IPS-18c (cell line): ENCODE measurements at regions not wholly inside any gene's neighbourhood (a gene's known extent, or its start where the extent isn't known, plus 50 kb on each side); places are given as distances from the start of the nearest gene placed in this dataset.
"Not testable (repeated sequence)": the region's sequence is repeated elsewhere in the genome, so short reads cannot be mapped to it uniquely, and the experiment has no call there.

Source experiments
- H3K4me3 ChIP-seq: 2 replicates; pipeline ENCODE4 v1.7.0; 2013; ENCODE audit warnings: low read depth, mild to moderate bottlenecking, low read length, moderate library complexity; ENCODE audit not compliant: insufficient read depth
- H3K9me3 ChIP-seq: one replicate; pipeline ENCODE4 v1.6.1; 2013; ENCODE audit warnings: mild to moderate bottlenecking, low read length, moderate library complexity; ENCODE audit not compliant: control insufficient read depth, insufficient read depth

DNA sequence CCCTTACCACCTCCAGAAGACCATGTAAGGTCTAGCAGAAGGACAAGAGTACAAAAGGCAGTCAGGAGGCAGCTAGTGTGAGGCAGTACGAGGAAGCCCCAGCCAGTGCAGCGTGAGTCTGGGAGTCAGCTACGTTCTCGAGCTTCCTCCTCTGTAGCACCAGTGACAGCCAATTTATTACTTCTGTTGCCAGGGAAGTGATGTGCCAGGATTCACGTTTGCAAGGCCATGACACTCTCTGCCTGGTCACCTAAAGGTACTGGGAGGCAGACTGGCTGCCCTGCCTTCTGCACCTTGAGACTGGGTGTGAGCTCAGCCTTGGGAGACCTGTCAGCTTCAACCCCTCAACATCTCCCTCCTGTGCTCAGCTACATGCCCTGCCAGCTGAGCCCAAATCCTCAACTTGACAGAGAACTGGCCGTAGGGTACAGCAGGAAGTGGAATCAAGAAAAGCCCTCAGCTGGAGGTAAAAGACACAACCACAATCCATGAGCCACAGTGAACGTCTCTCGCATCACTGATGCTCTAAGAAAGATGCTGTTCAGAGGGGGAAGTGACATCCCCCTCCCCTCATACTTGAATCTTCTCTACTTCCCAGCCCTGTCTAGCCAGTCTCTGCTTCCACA is 182.5 kb upstream of the RGS6 start:
- Histone ChIP-seq H3K4me3 (no peak overlapping the region), H3K9me3 (no peaks in the 10 kb centered on the region)

DNA sequence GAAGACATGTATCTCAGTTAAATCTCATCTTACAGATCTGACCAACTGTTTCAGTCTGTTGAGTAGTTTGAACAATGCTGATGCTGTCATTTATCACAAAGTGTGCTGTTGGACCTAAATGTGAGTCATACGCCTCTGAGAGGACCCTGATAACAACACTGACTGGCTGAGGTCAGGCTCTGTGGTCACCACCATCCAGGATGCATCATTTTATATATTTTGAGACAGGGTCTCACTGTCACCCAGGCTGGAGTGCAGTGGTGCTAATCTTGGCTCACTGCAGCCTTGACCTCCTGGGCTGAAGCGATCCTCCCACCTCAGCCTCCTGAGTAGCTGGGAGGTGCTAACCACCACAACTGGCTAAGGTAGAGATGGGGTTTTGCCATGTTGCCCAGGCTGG is 181.0 kb upstream of the RGS6 start:
- Histone ChIP-seq H3K9me3 (no peaks in the 10 kb centered on the region), H3K4me3 (no peak overlapping the region)

DNA sequence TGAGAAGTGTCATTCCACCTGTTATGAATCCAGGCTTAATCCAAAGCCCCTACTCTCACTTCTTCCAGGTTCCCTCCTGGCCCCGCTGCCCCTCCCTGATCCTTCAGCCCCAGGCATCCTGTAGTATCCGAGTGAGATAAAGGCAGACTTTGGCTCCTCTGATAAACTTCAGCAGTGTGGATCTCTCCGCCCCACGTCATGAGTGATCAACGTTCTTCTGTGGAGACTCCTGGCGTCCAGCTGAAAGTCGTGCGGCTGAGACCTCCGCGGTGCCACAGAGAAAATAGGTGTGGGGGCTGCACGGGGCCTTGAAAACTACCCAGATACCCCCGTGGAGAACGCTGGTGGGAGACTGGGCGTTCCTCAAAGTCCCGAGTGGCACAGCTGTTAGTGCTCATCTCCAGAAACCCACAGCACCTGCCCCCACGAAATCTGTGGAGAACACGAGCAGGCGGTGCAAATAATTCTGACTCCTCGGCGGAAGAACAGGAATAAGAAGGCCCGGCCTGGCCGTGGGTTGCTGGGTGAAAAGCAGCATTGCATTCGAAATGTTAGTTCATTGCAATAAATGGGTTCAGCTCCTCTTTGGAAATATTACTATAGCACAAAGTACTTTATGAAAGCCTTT is 180.0 kb upstream of the RGS6 start:
- H3K4me3 ChIP-seq: no peak overlapping the region
- H3K9me3 ChIP-seq: no peaks in the 10 kb centered on the region

GRCh38 chr14:71753126-71753830 is 179.0 kb upstream of the RGS6 start:
- Histone ChIP-seq H3K9me3 (no peaks in the 10 kb centered on the region), H3K4me3 (no peak overlapping the region)

DNA sequence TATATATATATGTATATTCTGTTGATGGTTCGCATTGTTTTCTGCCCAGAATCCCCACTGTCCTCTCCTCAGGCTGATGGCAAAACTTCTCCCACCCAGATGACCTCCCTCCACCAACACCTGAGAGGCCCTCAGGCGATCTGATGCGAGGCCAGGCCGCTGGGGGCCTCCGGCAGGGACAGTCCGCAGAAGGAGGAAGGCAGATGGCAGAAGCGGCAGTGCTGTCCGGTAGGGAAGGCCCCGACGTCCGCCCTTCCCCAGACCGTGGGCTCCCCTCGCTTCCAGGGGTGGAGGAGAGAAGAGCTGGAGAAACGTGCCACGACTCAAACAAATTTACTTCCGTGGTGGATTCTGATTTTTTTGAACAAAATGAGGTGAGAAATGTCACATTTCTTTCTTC is 178.3 kb upstream of the RGS6 start:
- no peaks in the 10 kb centered on the region for H3K9me3 ChIP-seq
- no peak overlapping the region for H3K4me3 ChIP-seq

DNA sequence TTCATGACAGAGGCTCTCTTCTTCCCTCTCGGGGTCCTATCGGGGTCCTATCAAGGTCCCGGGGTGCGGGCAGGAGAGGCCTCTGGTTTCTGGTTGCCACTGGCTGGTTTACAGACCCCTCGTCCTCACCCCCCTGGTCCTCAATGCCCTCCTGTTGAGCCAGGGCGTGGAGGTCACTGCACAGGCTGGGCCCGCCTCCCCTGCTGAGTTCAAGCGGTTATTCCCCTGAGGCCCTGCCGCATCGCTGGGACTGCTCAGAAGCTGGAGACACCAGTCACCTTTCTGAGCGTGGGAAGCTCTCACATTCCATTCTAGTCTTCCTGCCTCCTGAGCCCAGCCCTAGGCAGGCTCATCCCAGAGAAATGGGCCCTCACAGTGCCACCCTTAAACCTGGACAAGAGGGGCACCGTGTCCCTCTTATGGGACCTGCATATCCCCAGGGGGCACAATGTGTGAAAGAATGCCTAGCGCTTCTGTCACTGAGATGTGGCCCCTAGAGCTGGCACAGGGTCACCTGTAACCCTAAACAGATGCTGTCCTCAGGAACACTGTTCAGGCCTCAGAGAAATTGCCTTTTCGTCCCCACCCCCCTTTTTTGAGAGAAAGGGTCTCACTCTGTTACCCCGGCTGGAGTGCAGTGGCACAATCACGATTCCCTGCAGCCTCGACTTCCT is 177.7 kb upstream of the RGS6 start:
- H3K9me3 ChIP-seq: no peaks in the 10 kb centered on the region
- no peak overlapping the region for H3K4me3 ChIP-seq

DNA sequence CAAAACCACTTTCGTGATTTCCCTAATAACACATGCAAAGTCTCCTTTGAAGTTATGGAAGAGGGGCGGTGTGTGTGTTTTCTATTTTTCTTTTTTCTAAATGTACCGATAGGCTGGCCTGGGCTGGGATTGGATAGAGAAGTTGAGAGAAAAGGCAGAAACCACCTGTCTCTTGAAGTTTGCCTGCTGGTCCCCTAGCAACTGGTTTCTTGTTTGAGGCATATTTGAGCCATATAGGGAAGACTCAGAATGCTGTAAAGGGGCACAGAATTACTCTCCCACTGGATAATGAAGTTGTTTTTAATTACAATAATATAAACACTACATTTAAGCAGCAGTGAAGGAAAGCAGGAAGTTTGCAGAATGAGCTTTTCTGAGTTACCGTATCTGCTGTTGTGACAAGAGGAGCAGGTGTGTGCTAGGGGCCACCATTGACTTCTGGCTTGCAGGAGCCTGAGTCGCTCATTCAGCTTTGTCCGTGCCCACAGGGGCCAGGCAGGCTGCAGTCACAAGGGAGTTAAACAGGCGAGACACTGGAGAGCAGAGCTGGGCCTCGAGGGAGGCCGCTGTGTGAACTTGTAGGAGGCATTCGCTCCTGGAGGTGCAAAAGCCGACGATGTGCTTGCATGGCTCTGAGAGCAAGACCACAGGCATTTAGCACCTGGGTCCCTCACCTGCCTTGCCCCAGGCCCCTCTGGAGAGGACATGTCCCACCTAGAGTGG is 173.8 kb upstream of the RGS6 start:
- H3K4me3 ChIP-seq: no peak overlapping the region

DNA sequence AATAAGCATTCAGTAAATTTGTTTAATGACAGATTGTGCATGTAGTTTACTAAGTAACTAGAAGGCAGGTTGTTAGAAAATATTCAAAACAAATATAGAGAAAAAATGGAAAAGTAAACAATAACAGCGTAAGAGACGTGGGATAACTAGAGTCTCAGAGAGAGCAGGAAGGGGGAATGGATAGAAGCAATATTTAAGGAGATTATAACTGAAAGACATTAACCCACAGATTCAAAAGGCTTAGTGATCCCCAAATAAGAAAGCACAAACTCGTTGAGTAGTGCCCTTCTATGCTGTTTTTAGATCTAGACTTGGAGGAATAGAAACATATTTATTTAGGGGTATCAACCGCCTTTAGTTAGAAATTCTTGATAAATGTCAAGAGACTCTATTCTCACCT is 169.7 kb upstream of the RGS6 start:
- H3K4me3 ChIP-seq: no peak overlapping the region
- no peaks in the 10 kb centered on the region for H3K9me3 ChIP-seq

More for the DNA sequence above, 173.8 kb upstream of the RGS6 start:
- H3K9me3 ChIP-seq: no peaks in the 10 kb centered on the region

DNA sequence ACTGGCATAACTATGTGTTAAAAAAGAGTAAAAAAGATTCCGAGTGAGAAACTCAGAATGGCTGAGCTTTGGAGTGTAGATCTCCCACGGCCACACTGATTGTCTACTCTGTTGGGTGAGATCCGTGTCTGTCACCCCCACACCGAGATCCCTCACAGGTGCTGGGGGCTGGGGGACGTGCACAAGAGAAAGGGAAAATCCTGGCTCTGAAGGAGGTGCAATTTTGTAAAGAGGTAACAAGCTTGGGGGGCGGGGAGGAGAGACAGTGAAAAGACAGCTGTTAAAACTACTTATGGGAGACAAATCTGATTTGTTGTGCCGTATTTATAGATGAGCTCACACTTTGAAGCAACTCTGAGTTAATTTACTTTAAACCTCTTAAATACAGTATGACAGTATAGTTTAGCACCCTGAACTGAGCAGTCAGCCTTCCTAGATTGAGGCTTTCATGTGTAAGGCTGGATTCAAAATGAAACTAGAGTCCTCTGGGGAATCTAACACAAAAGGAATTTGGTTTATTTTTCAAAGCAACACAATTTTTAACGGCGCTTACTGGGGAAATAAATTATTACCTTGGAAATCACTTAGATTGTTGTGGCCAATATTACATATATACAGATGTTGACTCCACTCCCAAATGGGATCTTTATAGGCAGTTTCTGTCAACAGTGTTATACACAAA is 167.4 kb upstream of the RGS6 start:
- Histone ChIP-seq H3K9me3 (no peaks in the 10 kb centered on the region), H3K4me3 (no peak overlapping the region)

DNA sequence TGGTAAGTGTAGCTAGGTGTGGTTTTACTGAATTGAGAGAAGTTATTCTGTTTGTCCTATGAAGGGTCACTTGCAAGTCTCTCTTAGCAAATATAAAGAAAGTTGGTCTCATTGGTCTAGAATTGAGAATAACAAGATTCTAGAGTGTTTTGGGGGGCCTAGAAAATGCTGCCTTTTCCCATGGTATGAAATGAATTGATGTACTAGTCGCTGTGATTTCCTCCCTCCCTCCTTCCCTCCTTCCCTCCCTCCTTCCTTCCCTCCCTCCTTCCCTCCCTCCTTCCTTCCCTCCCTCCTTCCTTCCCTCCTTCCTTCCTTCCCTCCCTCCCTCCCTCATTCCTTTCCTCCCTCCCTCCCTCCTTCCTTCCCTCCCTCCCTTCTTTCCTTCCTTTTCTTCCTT is 166.7 kb upstream of the RGS6 start:
- H3K4me3 ChIP-seq: no peak overlapping the region
- H3K9me3 ChIP-seq: no peaks in the 10 kb centered on the region

DNA sequence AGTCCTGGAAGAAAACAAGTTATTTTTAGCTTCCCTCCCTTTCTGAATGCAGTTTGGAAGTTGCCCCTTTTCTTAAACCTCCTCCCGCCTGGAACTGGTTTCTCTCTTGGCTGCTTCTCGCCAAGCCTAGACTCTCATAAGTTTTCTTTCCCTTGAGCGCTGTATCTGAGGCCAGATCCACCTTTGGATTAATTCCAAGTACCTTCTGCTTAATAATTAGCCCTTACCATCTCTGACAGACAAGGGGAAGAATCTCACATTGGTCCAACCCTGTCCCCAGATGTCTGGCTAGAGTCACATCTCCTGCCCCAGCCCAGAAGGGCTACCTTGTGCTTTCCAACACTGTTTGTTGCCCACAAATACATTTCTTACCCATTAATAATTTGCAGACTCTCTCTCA is 161.8 kb upstream of the RGS6 start:
- no peaks in the 10 kb centered on the region for H3K9me3 ChIP-seq
- no peak overlapping the region for H3K4me3 ChIP-seq

DNA sequence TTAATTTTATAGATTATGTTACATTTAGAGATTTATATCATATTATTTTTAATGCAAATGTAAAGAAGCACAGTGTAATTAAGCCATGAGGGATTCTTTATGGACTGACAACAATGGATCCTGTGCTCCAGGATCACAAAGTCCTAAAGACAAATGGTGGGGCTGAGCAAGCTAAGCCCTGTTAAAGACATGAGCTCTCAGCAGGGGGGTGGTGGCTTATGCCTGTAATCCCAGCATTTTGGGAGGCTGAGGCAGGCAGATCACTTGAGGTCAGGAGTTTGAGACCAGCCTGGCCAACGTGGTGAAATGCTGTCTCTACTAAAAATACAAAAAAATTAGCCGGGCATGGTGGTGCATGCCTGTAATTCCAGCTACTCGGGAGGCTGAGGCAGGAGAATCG is 160.8 kb upstream of the RGS6 start:
- H3K9me3 ChIP-seq, H3K4me3 ChIP-seq: not testable (repeated sequence)

- H3K9me3 ChIP-seq, H3K4me3 ChIP-seq: not testable (repeated sequence)
These were observed 160.2 kb upstream of the RGS6 start for GRCh38 chr14:71771996-71772395.

- no peaks in the 10 kb centered on the region for H3K9me3 ChIP-seq
- no peak overlapping the region for H3K4me3 ChIP-seq
These were observed 158.2 kb upstream of the RGS6 start for GRCh38 chr14:71773898-71774481.

DNA sequence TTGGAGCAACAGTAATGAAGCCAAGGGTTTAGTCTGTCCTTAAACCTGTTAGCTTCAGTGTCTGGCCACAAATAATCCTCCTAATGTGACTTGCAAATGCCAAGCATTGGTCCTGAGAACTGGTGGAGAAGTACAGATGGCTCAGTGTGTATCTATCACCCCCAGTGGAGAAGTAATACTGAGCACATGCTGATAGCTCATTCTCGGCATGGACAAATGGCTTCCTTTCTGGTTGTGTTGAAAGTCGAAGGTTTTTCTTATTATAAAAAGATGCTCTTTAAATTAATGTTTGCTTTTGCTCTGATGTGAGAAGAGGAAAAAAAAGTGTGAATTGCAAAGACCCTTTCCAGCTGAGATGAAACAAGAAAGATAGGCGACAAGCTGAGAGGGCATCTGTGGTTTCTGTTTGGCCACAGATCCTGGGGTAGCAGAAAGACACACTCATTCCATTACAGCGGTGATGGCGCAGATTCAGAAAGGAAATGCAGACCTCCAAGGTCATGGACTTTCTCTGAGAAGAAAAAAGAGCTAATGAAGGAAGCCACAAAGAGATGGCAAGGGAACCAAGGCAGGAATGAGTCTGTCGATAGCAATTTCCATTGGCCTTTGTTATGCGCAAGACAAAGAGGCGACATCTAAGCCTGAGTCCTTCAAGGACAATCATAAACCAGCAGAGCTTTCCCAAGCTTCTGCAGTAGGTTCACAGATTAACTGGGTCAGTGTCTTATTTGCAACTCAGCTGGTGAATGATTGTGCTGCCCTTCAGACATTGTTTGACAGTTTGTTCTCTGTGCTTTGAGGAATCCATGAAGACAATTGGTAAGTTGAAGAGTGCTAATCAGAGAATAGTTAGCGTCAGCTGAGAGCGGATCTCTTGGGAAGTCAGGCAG is 155.5 kb upstream of the RGS6 start:
- Histone ChIP-seq H3K4me3 (no peak overlapping the region), H3K9me3 (no peaks in the 10 kb centered on the region)

- no peaks in the 10 kb centered on the region for H3K9me3 ChIP-seq
These were observed 152.2 kb upstream of the RGS6 start for GRCh38 chr14:71780075-71780474.

More at GRCh38 chr14:71780075-71780474, 152.2 kb upstream of the RGS6 start:
- H3K4me3 ChIP-seq: no peak overlapping the region; the same call in 1 of the 2 replicates
